IMR-90 (cell line): ENCODE measurements at regions not wholly inside any gene's neighbourhood (a gene's known extent, or its start where the extent isn't known, plus 50 kb on each side); places are given as distances from the start of the nearest gene placed in this dataset.

Source experiments
- ATAC-seq: fragments of 200-7000 bp; cut with Tn5 transposase; 2 replicates; pipeline ENCODE4 v1.9.1; 2020; ENCODE audit warnings: low read depth, mild to moderate bottlenecking, moderate library complexity
- BruUV-seq: library from RNA; stranded (reverse); fragments of 400-500 nt; replicated peaks from 2 replicates; lab custom pipeline; 2021; lab: Mats Ljungman, UMichigan
- CTCF ChIA-PET: fragments of 300-600 bp; formaldehyde crosslinking; extraction: SDS; loops from one replicate; lab custom pipeline; 2021; ENCODE audit warnings: antibody characterized with exemption; lab: Yijun Ruan, JAX
- POLR2A ChIA-PET: fragments of 300-600 bp; sonication (Branson Sonifier 250); formaldehyde crosslinking; loops from one replicate; lab custom pipeline; 2022; ENCODE audit warnings: antibody characterized with exemption; ENCODE audit not compliant: unreplicated experiment; lab: Charles Lee
- DNase-seq: peaks from one replicate; pipeline ENCODE4 v3.0.0; 2013
- H2AFZ ChIP-seq: replicated peaks from 2 replicates; pipeline ENCODE3; 2013; ENCODE audit warnings: low read length, mild to moderate bottlenecking; ENCODE audit not compliant: poor library complexity
- H2AK5ac ChIP-seq: 2 replicates; pipeline ENCODE4 v1.6.1; 2013; ENCODE audit warnings: low read depth, low read length, inconsistent platforms
- H2AK9ac ChIP-seq: replicated peaks from 2 replicates; pipeline ENCODE3; 2013; ENCODE audit warnings: mild to moderate bottlenecking, low read depth, low read length, moderate library complexity; ENCODE audit not compliant: poor library complexity
- H2BK120ac ChIP-seq: 2 replicates; pipeline ENCODE4 v1.6.1; 2013; ENCODE audit warnings: low read depth, low read length, inconsistent platforms
- H2BK15ac ChIP-seq: 3 replicates; pipeline ENCODE4 v1.6.1; 2013; ENCODE audit warnings: low read depth, low read length, inconsistent platforms
- H2BK20ac ChIP-seq: 2 replicates; pipeline ENCODE4 v1.6.1; 2013; ENCODE audit warnings: low read depth, mild to moderate bottlenecking, inconsistent platforms, low read length, moderate library complexity
- H2BK5ac ChIP-seq: 2 replicates; pipeline ENCODE4 v1.6.1; 2013; ENCODE audit warnings: mild to moderate bottlenecking, low read depth, low read length, inconsistent platforms; ENCODE audit not compliant: poor library complexity, severe bottlenecking
- H3K14ac ChIP-seq: replicated peaks from 2 replicates; pipeline ENCODE4 v1.6.1; 2013; ENCODE audit warnings: low read depth, low read length, inconsistent platforms
- H3K18ac ChIP-seq: 2 replicates; pipeline ENCODE4 v1.6.1; 2013; ENCODE audit warnings: low read depth, low read length, control low read depth
- H3K23ac ChIP-seq: 2 replicates; pipeline ENCODE4 v1.6.1; 2013; ENCODE audit warnings: low read depth, low read length, inconsistent platforms
- H3K27ac ChIP-seq: 2 replicates; pipeline ENCODE4 v1.5.1; 2013; ENCODE audit warnings: mild to moderate bottlenecking, control low read depth, low read length; ENCODE audit not compliant: insufficient read depth
- H3K27me3 ChIP-seq: 2 replicates; pipeline ENCODE4 v1.6.1; 2013; ENCODE audit warnings: low read length; ENCODE audit not compliant: control insufficient read depth, insufficient read depth
- H3K36me3 ChIP-seq: 2 replicates; pipeline ENCODE4 v1.6.1; 2013; ENCODE audit warnings: low read length, mixed read lengths; ENCODE audit not compliant: control insufficient read depth, insufficient read depth
- H3K4ac ChIP-seq: 2 replicates; pipeline ENCODE4 v1.6.1; 2013; ENCODE audit warnings: low read depth, low read length, inconsistent platforms
- H3K4me1 ChIP-seq: 2 replicates; pipeline ENCODE4 v1.6.1; 2013; ENCODE audit warnings: low read length, mixed read lengths; ENCODE audit not compliant: control insufficient read depth, insufficient read depth
- H3K4me2 ChIP-seq: 2 replicates; pipeline ENCODE4 v1.6.1; 2013; ENCODE audit warnings: low read depth, mild to moderate bottlenecking, control low read depth, low read length, moderate library complexity
- H3K4me3 ChIP-seq: 2 replicates; pipeline ENCODE4 v1.5.1; 2013; ENCODE audit warnings: low read depth, mild to moderate bottlenecking, control low read depth, low read length, moderate library complexity; ENCODE audit not compliant: insufficient read depth
- H3K56ac ChIP-seq: 2 replicates; pipeline ENCODE4 v1.6.1; 2013; ENCODE audit warnings: low read length, inconsistent platforms; ENCODE audit not compliant: insufficient read depth; ENCODE audit errors: extremely low read depth
- H3K79me1 ChIP-seq, 2 experiments: 2 replicates each; pipeline ENCODE4 v1.6.1; 2013; ENCODE audit warnings: low read length in 2 of 2, inconsistent platforms in 1 of 2, low read depth in 1 of 2
- H3K9ac ChIP-seq: 2 replicates; pipeline ENCODE4 v1.6.1; 2013; ENCODE audit warnings: low read depth, low read length, control low read depth
- H3K9me1 ChIP-seq: 2 replicates; pipeline ENCODE4 v1.6.1; 2013; ENCODE audit warnings: low read length, inconsistent platforms; ENCODE audit not compliant: insufficient read depth
- H3K9me3 ChIP-seq: 2 replicates; pipeline ENCODE4 v1.6.1; 2013; ENCODE audit warnings: low read length; ENCODE audit not compliant: control insufficient read depth, insufficient read depth
- H4K20me1 ChIP-seq: 2 replicates; pipeline ENCODE4 v1.6.1; 2013; ENCODE audit warnings: low read length, inconsistent platforms; ENCODE audit not compliant: insufficient read depth
- H4K5ac ChIP-seq: 2 replicates; pipeline ENCODE4 v1.6.1; 2013; ENCODE audit warnings: mild to moderate bottlenecking, low read depth, low read length, control low read depth
- H4K8ac ChIP-seq, 2 experiments: 2 replicates each; pipeline ENCODE4 v1.6.1; 2013; ENCODE audit warnings: low read depth in 2 of 2, low read length in 2 of 2, control low read depth in 1 of 2, inconsistent platforms in 1 of 2
- H4K91ac ChIP-seq: 2 replicates; pipeline ENCODE4 v1.6.1; 2013; ENCODE audit warnings: low read depth, low read length, inconsistent platforms; ENCODE audit not compliant: insufficient read depth
- BHLHE40 ChIP-seq: fragments of 150-350 bp; IDR thresholded peaks from 2 replicates; pipeline ENCODE4 v1.6.1; 2016; ENCODE audit warnings: mild to moderate bottlenecking, low read depth, low read length
- CEBPB ChIP-seq: IDR thresholded peaks from 2 replicates; pipeline ENCODE4 v1.6.1; 2012; ENCODE audit warnings: low read depth, low read length, improper control_type of control experiment
- NFE2L2 ChIP-seq: fragments of 150-350 bp; IDR thresholded peaks from 2 replicates; pipeline ENCODE4 v1.6.1; 2016; ENCODE audit warnings: low read depth, mild to moderate bottlenecking, low read length
- WGBS, 2 experiments: methylation state at CpG; one replicate each; pipeline versions ENCODE4 v1.1.5 to v1.1.7; 2013; ENCODE audit warnings: missing lambda C conversion rate in 2 of 2; ENCODE audit not compliant: insufficient read length in 1 of 2; ENCODE audit errors: extremely low coverage in 2 of 2; 5-methylcytosine and 5-hydroxymethylcytosine counted together
- dilution Hi-C: fragments of 300-500 bp; cut with HindIII; formaldehyde crosslinking; loops from one replicate; pipeline ENCODE4 v1.14.3; 2018; ENCODE audit warnings: low sequenced_read_pairs; ENCODE audit not compliant: unreplicated experiment
- in situ Hi-C: fragments of 300-500 bp; cut with MboI; formaldehyde crosslinking; loops from 3 replicates; pipeline ENCODE4 v1.14.3; 2019; ENCODE audit warnings: low sequenced_read_pairs, inconsistent platforms, mixed read lengths
- intact Hi-C: fragments of 100-400 bp; cut with micrococcal nuclease; formaldehyde crosslinking; loops from 2 replicates; pipeline ENCODE4 v1.10.0; 2022

GRCh38 chr1:87765681-87766070, 437.0 kb downstream of the LMO4 start:
- dilution Hi-C loops, result no loop called here
- Histone ChIP-seq H4K5ac (peak overlapping the region; percentile 91), H3K23ac (peak overlapping the region; percentile 49; the same call in 1 of the 2 replicates), H3K9me3 (no peaks in the 10 kb centered on the region), H3K56ac (peak overlapping the region; percentile 61; the same call in 1 of the 2 replicates), H4K20me1 (no peaks in the 10 kb centered on the region), H4K91ac (peak overlapping the region; percentile 75; the same call in 1 of the 2 replicates), H3K9ac (no peak overlapping the region), H3K27ac (peak overlapping the region; percentile 60), H2BK120ac (peak overlapping the region; percentile 89), H3K4ac (peak overlapping the region; percentile 80), H2BK5ac (peak overlapping the region; percentile 85), H2BK20ac (peak overlapping the region; percentile 87), H2AK5ac (peak overlapping the region; percentile 90), H2AK9ac (no peak overlapping the region), H3K4me1 (peaks cover 7% of the 10 kb centered on the region; the same call in 1 of the 2 replicates), H3K9me1 (no peaks in the 10 kb centered on the region), H3K4me2 (no peak overlapping the region; the same call in 1 of the 2 replicates), H2BK15ac (peak overlapping the region; percentile 82), H3K14ac (peak overlapping the region; percentile 61), H2AFZ (peak overlapping the region; percentile 73), H3K18ac (peak overlapping the region; percentile 87; the same call in 1 of the 2 replicates), H4K8ac (peak overlapping the region; percentile 46 to 87; a peak in 3 of 4 replicates), H3K27me3 (no peaks in the 10 kb centered on the region), H3K79me1 (no peaks in the 10 kb centered on the region), H3K36me3 (no peaks in the 10 kb centered on the region), H3K4me3 (no peak overlapping the region)
- DNase-seq (peak; percentile 88), ATAC-seq (peak; percentile 35)
- BruUV-seq, result no TSS peak
- intact Hi-C loops, result no loop called here
- in situ Hi-C loops, result no loop called here
- POLR2A ChIA-PET, result no interaction called here
- no CpG with 5 or more reads among the region's 1 CpG for WGBS, 2 experiments
- CTCF ChIA-PET, result interaction anchor here (1.1 kb wide), 1 partner anchor 12 kb away, joined by 3 read pairs; no protein-coding TSS in a partner anchor
- TF ChIP-seq NFE2L2, result 0 out of 2 replicates have a peak, but pooled peaks have one; percentile 38
- TF ChIP-seq CEBPB, result peak; percentile 85
- no peak for TF ChIP-seq BHLHE40
